ENCODE measurements at regions not wholly inside any gene's neighbourhood (a gene's known extent, or its start where the extent isn't known, plus 50 kb on each side); places are given as distances from the start of the nearest gene placed in this dataset.

- no peak for DNase-seq (ENCODE audit: low read depth in 2 of 2)
Measured at GRCh38 chr6:156309017-156309416, 468.2 kb upstream of the ARID1B start.

- DNase-seq (ENCODE audit: low read depth in 2 of 2), result no peak
Measured at GRCh38 chr6:156308604-156309003, 468.6 kb upstream of the ARID1B start.

GRCh38 chr6:156306531-156306930 is 470.6 kb upstream of the ARID1B start:
- DNase-seq (ENCODE audit: low read depth in 2 of 2), result no peak

GRCh38 chr6:156283091-156283490 is 494.1 kb upstream of the ARID1B start:
- no peak for DNase-seq (ENCODE audit: low read depth in 2 of 2)

- DNase-seq (ENCODE audit: low read depth in 2 of 2), result no peak
Measured at GRCh38 chr6:156282087-156282486, 495.1 kb upstream of the ARID1B start.

GRCh38 chr6:156281266-156281665 is 495.9 kb upstream of the ARID1B start:
- DNase-seq (ENCODE audit: low read depth in 2 of 2), result no peak

- DNase-seq (ENCODE audit: low read depth in 2 of 2), result no peak
Measured at GRCh38 chr6:156280065-156280464, 497.1 kb upstream of the ARID1B start.

GRCh38 chr6:156279261-156279969 is 497.8 kb upstream of the ARID1B start:
- DNase-seq (ENCODE audit: low read depth in 2 of 2), result no peak

- no peak for DNase-seq (ENCODE audit: low read depth in 2 of 2)
Measured at GRCh38 chr6:156273065-156273711, 504.0 kb upstream of the ARID1B start.

GRCh38 chr6:156269751-156270369 is 507.3 kb upstream of the ARID1B start:
- peak in 1 of 2 donors; percentile 14 for DNase-seq (ENCODE audit: low read depth in 2 of 2)

- no peak for DNase-seq (ENCODE audit: low read depth in 2 of 2)
Measured at GRCh38 chr6:156268849-156269248, 508.3 kb upstream of the ARID1B start.

- DNase-seq (ENCODE audit: low read depth in 2 of 2), result no peak
Measured at GRCh38 chr6:156262014-156262413, 515.2 kb upstream of the ARID1B start.

- DNase-seq (ENCODE audit: low read depth in 2 of 2), result no peak
Measured at GRCh38 chr6:156260815-156261214, 516.4 kb upstream of the ARID1B start.

GRCh38 chr6:156258981-156259380 is 518.2 kb upstream of the ARID1B start:
- DNase-seq (ENCODE audit: low read depth in 2 of 2), result no peak

- no peak for DNase-seq (ENCODE audit: low read depth in 2 of 2)
Measured at GRCh38 chr6:156256161-156256560, 521.0 kb upstream of the ARID1B start.

- no peak for DNase-seq (ENCODE audit: low read depth in 2 of 2)
Measured at GRCh38 chr6:156254240-156254639, 522.9 kb upstream of the ARID1B start.

GRCh38 chr6:156250593-156250992 is 526.6 kb upstream of the ARID1B start:
- DNase-seq (ENCODE audit: low read depth in 2 of 2), result peak in 1 of 2 donors; percentile 40

- no peak for DNase-seq (ENCODE audit: low read depth in 2 of 2)
Measured at GRCh38 chr6:156242206-156242605, 535.0 kb upstream of the ARID1B start.

- DNase-seq (ENCODE audit: low read depth in 2 of 2), result no peak
Measured at GRCh38 chr6:156231026-156231765, 546.0 kb upstream of the ARID1B start.

GRCh38 chr6:156219973-156220372 is 557.2 kb upstream of the ARID1B start:
- no peak for DNase-seq (ENCODE audit: low read depth in 2 of 2)

- no peak for DNase-seq (ENCODE audit: low read depth in 2 of 2)
Measured at GRCh38 chr6:156205678-156206077, 571.5 kb upstream of the ARID1B start.

- DNase-seq (ENCODE audit: low read depth in 2 of 2), result no peak
Measured at GRCh38 chr6:156199182-156199581, 578.0 kb upstream of the ARID1B start.

Measured in activated CD4-positive, alpha-beta T cell treated with anti-CD3 and anti-CD28 coated beads for 24 hours (primary cell).